GM03348 (cell line): ENCODE measurements at regions not wholly inside any gene's neighbourhood (a gene's known extent, or its start where the extent isn't known, plus 50 kb on each side); places are given as distances from the start of the nearest gene placed in this dataset.

Experiments used
- DNase-seq: peaks from one replicate; pipeline ENCODE4 v3.0.0; 2012; ENCODE audit warnings: low spot score

- no peak for DNase-seq
Observed at GRCh38 chr5:4720831-4721230, 419.3 kb upstream of the ADAMTS16 start.

- no peak for DNase-seq
Observed at GRCh38 chr5:4722886-4723285, 417.2 kb upstream of the ADAMTS16 start.

- no peak for DNase-seq
Observed at GRCh38 chr5:4725594-4725993, 414.5 kb upstream of the ADAMTS16 start.

GRCh38 chr5:4730279-4730678 is 409.9 kb upstream of the ADAMTS16 start:
- no peak for DNase-seq

- DNase-seq = no peak
Observed at GRCh38 chr5:4734348-4734747, 405.8 kb upstream of the ADAMTS16 start.

GRCh38 chr5:4735261-4735660 is 404.9 kb upstream of the ADAMTS16 start:
- no peak for DNase-seq

- no peak for DNase-seq
Observed at GRCh38 chr5:4737868-4738267, 402.3 kb upstream of the ADAMTS16 start.

GRCh38 chr5:4738298-4738697 is 401.8 kb upstream of the ADAMTS16 start:
- DNase-seq = no peak

GRCh38 chr5:4740156-4740555 is 400.0 kb upstream of the ADAMTS16 start:
- DNase-seq = no peak

- no peak for DNase-seq
Observed at GRCh38 chr5:4758550-4758949, 381.6 kb upstream of the ADAMTS16 start.

- DNase-seq = no peak
Observed at GRCh38 chr5:4758996-4759395, 381.1 kb upstream of the ADAMTS16 start.

- DNase-seq = no peak
Observed at GRCh38 chr5:4762316-4762715, 377.8 kb upstream of the ADAMTS16 start.

- DNase-seq = no peak
Observed at GRCh38 chr5:4765411-4765810, 374.7 kb upstream of the ADAMTS16 start.

- no peak for DNase-seq
Observed at GRCh38 chr5:4766101-4766500, 374.0 kb upstream of the ADAMTS16 start.

- DNase-seq = no peak
Observed at GRCh38 chr5:4772591-4772990, 367.5 kb upstream of the ADAMTS16 start.

- DNase-seq = no peak
Observed at GRCh38 chr5:4773827-4774317, 366.3 kb upstream of the ADAMTS16 start.

- DNase-seq = no peak
Observed at GRCh38 chr5:4777435-4777834, 362.7 kb upstream of the ADAMTS16 start.

GRCh38 chr5:4780633-4781032 is 359.5 kb upstream of the ADAMTS16 start:
- no peak for DNase-seq

- no peak for DNase-seq
Observed at GRCh38 chr5:4781299-4781698, 358.8 kb upstream of the ADAMTS16 start.

GRCh38 chr5:4785971-4786370 is 354.2 kb upstream of the ADAMTS16 start:
- no peak for DNase-seq

GRCh38 chr5:4797445-4797844 is 342.7 kb upstream of the ADAMTS16 start:
- DNase-seq = no peak

- no peak for DNase-seq
Observed at GRCh38 chr5:4802044-4802443, 338.1 kb upstream of the ADAMTS16 start.

GRCh38 chr5:4804691-4805360 is 335.3 kb upstream of the ADAMTS16 start:
- DNase-seq = no peak

GRCh38 chr5:4815002-4815401 is 325.1 kb upstream of the ADAMTS16 start:
- DNase-seq = no peak
